ENCODE measurements at regions not wholly inside any gene's neighbourhood (a gene's known extent, or its start where the extent isn't known, plus 50 kb on each side); places are given as distances from the start of the nearest gene placed in this dataset.

DNA sequence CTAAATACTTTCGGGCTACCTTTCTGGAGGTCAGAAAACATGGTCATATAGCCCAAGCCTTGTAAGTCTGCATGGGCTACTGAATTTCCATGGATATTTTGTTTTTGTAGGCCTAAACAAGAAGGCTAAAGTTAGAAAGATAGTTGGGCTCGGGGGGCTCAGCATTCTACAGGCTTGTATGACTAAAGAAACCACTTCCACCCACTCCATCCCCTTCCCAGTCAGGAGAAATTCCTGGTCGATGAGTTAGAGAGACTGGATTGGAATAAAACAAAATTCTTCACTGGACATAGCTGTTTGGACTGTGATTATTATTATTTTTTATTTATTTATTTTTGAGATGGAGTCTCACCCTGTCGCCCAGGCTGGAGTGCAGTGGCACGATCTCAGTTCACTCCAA lies 539.4 kb upstream of the TNP1 start:
- H3K4me3 ChIP-seq (ENCODE audit: low read depth, low read length), result no peak overlapping the region
- no peak for DNase-seq (ENCODE audit: low read depth)
- TF ChIP-seq, protein P1, sequence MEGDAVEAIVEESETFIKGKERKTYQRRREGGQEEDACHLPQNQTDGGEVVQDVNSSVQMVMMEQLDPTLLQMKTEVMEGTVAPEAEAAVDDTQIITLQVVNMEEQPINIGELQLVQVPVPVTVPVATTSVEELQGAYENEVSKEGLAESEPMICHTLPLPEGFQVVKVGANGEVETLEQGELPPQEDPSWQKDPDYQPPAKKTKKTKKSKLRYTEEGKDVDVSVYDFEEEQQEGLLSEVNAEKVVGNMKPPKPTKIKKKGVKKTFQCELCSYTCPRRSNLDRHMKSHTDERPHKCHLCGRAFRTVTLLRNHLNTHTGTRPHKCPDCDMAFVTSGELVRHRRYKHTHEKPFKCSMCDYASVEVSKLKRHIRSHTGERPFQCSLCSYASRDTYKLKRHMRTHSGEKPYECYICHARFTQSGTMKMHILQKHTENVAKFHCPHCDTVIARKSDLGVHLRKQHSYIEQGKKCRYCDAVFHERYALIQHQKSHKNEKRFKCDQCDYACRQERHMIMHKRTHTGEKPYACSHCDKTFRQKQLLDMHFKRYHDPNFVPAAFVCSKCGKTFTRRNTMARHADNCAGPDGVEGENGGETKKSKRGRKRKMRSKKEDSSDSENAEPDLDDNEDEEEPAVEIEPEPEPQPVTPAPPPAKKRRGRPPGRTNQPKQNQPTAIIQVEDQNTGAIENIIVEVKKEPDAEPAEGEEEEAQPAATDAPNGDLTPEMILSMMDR (conservative IDR thresholded peaks at IDR 0.05; ENCODE audit: low read depth, low read length), result no peak

DNA sequence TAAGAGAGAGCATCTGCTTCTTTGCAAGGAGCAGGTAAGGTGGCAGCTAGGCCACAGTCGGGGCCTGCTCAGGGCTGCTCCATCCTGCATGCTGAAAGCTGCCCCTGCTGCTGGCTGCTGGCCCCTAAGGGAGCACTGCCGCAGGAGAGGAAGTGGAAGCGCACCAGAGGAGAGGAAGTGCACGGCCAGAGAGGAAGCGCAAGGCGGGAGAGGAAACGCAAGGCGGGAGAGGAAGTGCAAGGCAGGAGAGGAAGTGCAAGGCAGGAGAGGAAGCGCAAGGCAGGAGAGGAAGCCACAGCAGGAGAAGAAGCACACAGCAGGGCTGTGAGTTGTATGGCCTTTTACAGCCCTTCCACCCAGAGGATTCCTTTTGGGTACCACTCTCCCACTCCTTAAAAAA lies 539.0 kb upstream of the TNP1 start:
- TF ChIP-seq, protein P1 (conservative IDR thresholded peaks at IDR 0.05; ENCODE audit: low read depth, low read length), result no peak
- H3K4me3 ChIP-seq (ENCODE audit: low read depth, low read length), result no peak overlapping the region
- no peak for DNase-seq (ENCODE audit: low read depth)

DNA sequence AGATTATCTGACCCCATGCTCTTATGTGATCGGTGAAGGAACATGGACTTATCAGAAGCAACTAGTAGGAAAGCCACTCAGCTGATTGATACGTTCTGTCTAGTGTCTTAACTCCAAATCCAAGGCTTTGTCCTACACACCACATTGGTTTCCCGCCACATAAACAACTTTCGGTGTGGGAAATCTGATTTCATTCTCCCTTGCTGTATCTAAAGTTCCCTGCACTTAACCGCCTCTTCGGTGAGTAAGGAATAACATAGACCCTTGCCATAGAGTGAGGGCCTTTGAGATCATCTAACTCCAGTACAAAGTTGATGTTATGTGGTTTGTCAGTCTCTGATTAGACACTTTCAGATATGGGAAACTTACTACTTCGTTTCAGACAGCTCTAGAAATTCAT lies 538.2 kb upstream of the TNP1 start:
- no peak for DNase-seq (ENCODE audit: low read depth)
- no peak overlapping the region for H3K4me3 ChIP-seq (ENCODE audit: low read depth, low read length)
- TF ChIP-seq, protein P1 (conservative IDR thresholded peaks at IDR 0.05; ENCODE audit: low read depth, low read length), result no peak

DNA sequence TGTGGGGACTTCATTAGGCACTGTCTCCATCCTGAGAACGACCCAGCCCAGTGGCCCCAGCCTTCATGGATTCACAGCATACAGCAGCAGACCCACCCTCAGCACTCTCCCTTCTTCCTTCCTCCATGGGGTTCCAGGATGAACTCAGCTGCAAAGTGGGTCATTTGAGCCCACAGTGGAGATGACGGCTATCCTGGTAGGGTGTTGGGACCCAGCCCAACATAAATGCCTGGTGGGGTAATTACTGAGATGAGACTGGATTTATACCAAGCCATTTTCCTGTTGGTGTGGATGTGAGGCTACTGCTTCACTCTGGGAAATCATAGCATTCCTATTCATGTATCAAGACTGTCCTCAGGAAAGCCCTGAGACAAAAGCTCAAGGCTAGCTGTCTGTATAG lies 536.7 kb upstream of the TNP1 start:
- TF ChIP-seq, protein P1 (conservative IDR thresholded peaks at IDR 0.05; ENCODE audit: low read depth, low read length), result no peak
- no peak for DNase-seq (ENCODE audit: low read depth)
- H3K4me3 ChIP-seq (ENCODE audit: low read depth, low read length), result no peak overlapping the region

DNA sequence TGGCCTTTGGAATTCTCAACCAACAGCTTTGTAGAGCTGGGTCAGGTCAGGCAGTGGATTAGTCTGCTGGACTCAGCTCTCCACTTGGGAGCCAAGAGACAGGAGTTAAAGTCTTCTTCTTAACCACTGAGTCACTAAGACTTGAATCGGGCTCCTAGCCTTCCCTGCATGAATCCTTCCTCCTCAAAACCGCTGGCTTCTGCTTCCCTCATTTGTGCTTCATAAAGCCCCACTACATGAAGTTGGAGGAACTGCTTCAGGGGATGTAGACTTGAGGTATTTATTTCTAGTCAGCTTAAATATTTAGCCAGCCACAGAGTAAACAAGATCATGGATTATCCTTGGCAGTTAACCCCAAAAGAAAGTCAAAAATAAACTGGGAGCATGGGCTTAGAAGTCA lies 536.3 kb upstream of the TNP1 start:
- no peak overlapping the region for H3K4me3 ChIP-seq (ENCODE audit: low read depth, low read length)
- TF ChIP-seq, protein P1 (conservative IDR thresholded peaks at IDR 0.05; ENCODE audit: low read depth, low read length), result no peak
- no peak for DNase-seq (ENCODE audit: low read depth)

DNA sequence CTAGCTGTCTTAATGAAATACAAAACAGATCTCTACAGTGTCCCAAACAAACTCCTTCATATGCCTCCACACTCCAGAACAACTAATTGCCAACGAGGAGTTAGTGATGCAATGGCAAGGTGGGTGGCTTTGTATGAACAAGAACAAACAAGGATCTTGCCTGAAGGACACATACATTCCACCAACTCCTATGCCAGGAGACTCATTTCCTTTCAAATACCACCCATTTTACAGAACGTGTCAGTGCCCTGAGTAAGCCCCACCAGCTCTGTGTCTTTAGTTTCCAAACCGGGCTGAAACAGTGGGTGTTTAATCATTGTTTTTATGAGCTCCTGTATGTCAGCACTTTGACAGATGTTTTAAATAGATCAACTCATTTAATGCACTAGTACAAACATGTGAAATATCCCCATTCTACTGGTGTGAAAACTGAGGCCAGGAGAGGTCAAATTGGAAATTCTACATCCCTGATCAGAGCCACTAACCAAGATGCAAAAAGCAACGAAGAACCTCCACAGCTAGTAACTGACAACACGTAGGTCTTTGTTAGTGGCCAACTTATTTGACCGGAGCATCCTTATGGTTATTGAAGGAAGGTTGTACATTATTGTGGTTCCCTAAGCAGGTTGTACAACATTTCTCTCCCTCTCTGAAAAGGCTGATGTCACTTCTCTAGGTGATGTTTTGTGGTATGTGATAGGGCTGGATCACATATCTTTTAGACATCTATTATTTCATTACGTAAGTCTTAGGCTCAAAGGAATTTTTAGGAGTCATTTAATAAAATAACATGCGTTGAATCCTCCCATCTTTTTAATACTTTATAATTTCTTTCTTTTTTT lies 534.9 kb upstream of the TNP1 start:
- TF ChIP-seq, protein P1 (conservative IDR thresholded peaks at IDR 0.05; ENCODE audit: low read depth, low read length), result no peak
- DNase-seq (ENCODE audit: low read depth), result no peak
- H3K4me3 ChIP-seq (ENCODE audit: low read depth, low read length), result no peak overlapping the region

DNA sequence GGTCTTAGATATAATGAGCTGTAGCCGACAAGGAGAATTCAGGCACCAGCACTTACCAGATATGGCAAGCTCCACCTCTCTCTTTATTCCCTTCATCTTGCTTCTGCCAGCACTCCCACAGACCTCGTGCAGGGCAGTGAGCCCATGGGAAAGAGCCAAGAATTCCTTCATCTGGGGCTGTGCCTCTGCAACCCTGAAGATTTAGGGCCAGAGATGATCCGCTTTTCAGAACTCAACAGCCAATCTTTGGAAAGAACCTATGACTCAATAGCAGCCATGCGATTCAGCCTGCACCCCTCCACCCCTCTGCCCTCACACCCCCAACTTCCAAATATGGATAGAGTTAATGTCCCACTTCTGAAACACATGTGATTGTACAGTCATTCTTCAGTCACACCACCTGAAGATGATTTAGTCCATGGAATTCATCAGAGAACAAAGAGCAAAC lies 533.7 kb upstream of the TNP1 start:
- DNase-seq (ENCODE audit: low read depth), result peak; percentile 93

More for the DNA sequence above, 533.7 kb upstream of the TNP1 start:
- H3K4me3 ChIP-seq (ENCODE audit: low read depth, low read length), result no peak overlapping the region
- TF ChIP-seq, protein P1 (conservative IDR thresholded peaks at IDR 0.05; ENCODE audit: low read depth, low read length), result no peak

Measured in epithelial cell of proximal tubule (primary cell).